Caco-2 (cell line): ENCODE measurements at regions not wholly inside any gene's neighbourhood (a gene's known extent, or its start where the extent isn't known, plus 50 kb on each side); places are given as distances from the start of the nearest gene placed in this dataset.

ENCODE experiments used
- BruUV-seq: library from RNA; stranded (reverse); fragments of 400-500 nt; replicated peaks from 2 replicates; lab custom pipeline; 2021; lab: Mats Ljungman, UMichigan
- CTCF ChIA-PET: fragments of 300-600 bp; sonication (Branson Sonifier 250); formaldehyde crosslinking; loops from one replicate; lab custom pipeline; 2022; ENCODE audit warnings: antibody characterized with exemption; lab: Charles Lee
- POLR2A ChIA-PET: fragments of 300-600 bp; sonication (Branson Sonifier 250); formaldehyde crosslinking; loops from one replicate; lab custom pipeline; 2022; ENCODE audit warnings: antibody characterized with exemption; lab: Charles Lee
- DNase-seq, 2 experiments: peaks; one replicate each; pipeline versions ENCODE4 v3.0.0 to v3.0.0-alpha.2; 2020 to 2022
- H3K27me3 ChIP-seq: replicated peaks from 2 replicates; pipeline ENCODE4 v1.6.0; 2011; ENCODE audit warnings: low read length; ENCODE audit not compliant: control insufficient read depth, insufficient read depth
- H3K36me3 ChIP-seq: 2 replicates; pipeline ENCODE4 v1.5.1; 2011; ENCODE audit warnings: low read length; ENCODE audit not compliant: control insufficient read depth, insufficient read depth
- H3K4me1 ChIP-seq: fragments of 250-450 bp; sonication (Bioruptor Pico); 2 replicates; pipeline ENCODE4 v1.5.1; 2020; ENCODE audit warnings: mild to moderate bottlenecking
- H3K4me3 ChIP-seq: 2 replicates; pipeline ENCODE4 v1.5.1; 2011; ENCODE audit warnings: low read depth, mild to moderate bottlenecking, control low read depth, low read length
- H3K9me3 ChIP-seq: fragments of 250-450 bp; sonication (Bioruptor Pico); 2 replicates; pipeline ENCODE4 v1.5.1; 2020; ENCODE audit warnings: mild to moderate bottlenecking, moderate library complexity
- H3K27ac Mint-ChIP-seq: one replicate; pipeline ENCODE4 v1.8.0; 2022; ENCODE audit warnings: mixed read lengths; ENCODE audit not compliant: unreplicated experiment
- H3K27me3 Mint-ChIP-seq: one replicate; pipeline ENCODE4 v1.8.0; 2022; ENCODE audit warnings: mixed read lengths; ENCODE audit not compliant: insufficient read depth, unreplicated experiment
- H3K36me3 Mint-ChIP-seq: one replicate; pipeline ENCODE4 v1.8.0; 2022; ENCODE audit warnings: mild to moderate bottlenecking, mixed read lengths; ENCODE audit not compliant: insufficient read depth, unreplicated experiment
- H3K4me1 Mint-ChIP-seq: one replicate; pipeline ENCODE4 v1.8.0; 2022; ENCODE audit warnings: low read depth, mixed read lengths; ENCODE audit not compliant: unreplicated experiment
- H3K4me3 Mint-ChIP-seq: one replicate; pipeline ENCODE4 v1.8.0; 2022; ENCODE audit warnings: mild to moderate bottlenecking, moderate library complexity, mixed read lengths; ENCODE audit not compliant: unreplicated experiment
- H3K9me3 Mint-ChIP-seq: one replicate; pipeline ENCODE4 v1.8.0; 2022; ENCODE audit warnings: mixed read lengths; ENCODE audit not compliant: unreplicated experiment
- intact Hi-C: fragments of 100-400 bp; cut with micrococcal nuclease; formaldehyde crosslinking; loops from one replicate; pipeline ENCODE4 v1.10.0; 2022; ENCODE audit not compliant: unreplicated experiment
- TF ChIP-seq, protein P1 (sequence below), 2 experiments: fragments of 200-600 bp in 1 of 2; IDR thresholded peaks; 1 replicate in 1 of 2; 2 replicates in 1 of 2; pipeline versions ENCODE4 v1.5.1 to v1.8.0; 2011 to 2022; ENCODE audit warnings: antibody characterized with exemption in 1 of 2, control low read depth in 1 of 2, inconsistent platforms in 1 of 2, low read depth in 1 of 2, low read length in 1 of 2, mild to moderate bottlenecking in 1 of 2, moderate library complexity in 1 of 2; ENCODE audit not compliant: insufficient read depth in 1 of 2, severe bottlenecking in 1 of 2, unreplicated experiment in 1 of 2

DNA sequence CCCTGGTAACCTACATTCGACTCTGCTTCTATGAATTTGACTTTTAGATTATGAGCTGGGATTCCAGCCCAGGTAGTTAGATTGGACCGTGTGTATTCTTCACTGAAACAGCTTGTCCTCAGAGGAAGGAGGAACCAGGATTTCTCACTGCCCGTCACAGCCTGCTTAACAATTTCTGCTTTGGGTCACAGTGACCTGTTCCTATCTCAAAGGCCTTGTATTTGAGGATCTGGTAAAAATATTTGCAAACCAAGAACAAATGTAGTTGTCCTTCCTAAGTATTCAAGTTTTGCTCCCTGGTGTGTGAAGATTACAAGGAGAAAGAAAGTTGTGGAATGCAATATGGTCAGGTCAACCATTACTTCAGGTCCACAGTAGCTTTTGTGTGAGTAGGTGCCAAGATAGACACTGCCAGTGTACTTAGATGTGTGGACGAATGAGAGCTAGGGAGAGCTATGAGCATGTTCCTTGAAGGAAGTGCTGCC is 55.1 kb downstream of the KIF4B start:
- no TSS peak for BruUV-seq
- no peaks in the 10 kb centered on the region for H3K9me3 Mint-ChIP-seq
- no peaks in the 10 kb centered on the region for H3K36me3 ChIP-seq
- no peaks in the 10 kb centered on the region for H3K27me3 ChIP-seq
- no peaks in the 10 kb centered on the region for H3K9me3 ChIP-seq
- no peak overlapping the region for H3K27ac Mint-ChIP-seq
- POLR2A ChIA-PET, result no interaction called here
- intact Hi-C loops, result no loop called here
- TF ChIP-seq, protein P1, sequence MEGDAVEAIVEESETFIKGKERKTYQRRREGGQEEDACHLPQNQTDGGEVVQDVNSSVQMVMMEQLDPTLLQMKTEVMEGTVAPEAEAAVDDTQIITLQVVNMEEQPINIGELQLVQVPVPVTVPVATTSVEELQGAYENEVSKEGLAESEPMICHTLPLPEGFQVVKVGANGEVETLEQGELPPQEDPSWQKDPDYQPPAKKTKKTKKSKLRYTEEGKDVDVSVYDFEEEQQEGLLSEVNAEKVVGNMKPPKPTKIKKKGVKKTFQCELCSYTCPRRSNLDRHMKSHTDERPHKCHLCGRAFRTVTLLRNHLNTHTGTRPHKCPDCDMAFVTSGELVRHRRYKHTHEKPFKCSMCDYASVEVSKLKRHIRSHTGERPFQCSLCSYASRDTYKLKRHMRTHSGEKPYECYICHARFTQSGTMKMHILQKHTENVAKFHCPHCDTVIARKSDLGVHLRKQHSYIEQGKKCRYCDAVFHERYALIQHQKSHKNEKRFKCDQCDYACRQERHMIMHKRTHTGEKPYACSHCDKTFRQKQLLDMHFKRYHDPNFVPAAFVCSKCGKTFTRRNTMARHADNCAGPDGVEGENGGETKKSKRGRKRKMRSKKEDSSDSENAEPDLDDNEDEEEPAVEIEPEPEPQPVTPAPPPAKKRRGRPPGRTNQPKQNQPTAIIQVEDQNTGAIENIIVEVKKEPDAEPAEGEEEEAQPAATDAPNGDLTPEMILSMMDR (IDR thresholded peaks at IDR 0.05; ENCODE audit: insufficient read depth in 1 of 2, low read depth in 1 of 2, low read length in 1 of 2, severe bottlenecking in 1 of 2, unreplicated experiment in 1 of 2), result no peak
- H3K4me3 ChIP-seq, result no peak overlapping the region
- no peak overlapping the region for H3K4me3 Mint-ChIP-seq
- no peaks in the 10 kb centered on the region for H3K27me3 Mint-ChIP-seq
- no peaks in the 10 kb centered on the region for H3K36me3 Mint-ChIP-seq
- CTCF ChIA-PET, result no interaction called here
- H3K4me1 ChIP-seq, result no peaks in the 10 kb centered on the region
- no peak for DNase-seq
- no peaks in the 10 kb centered on the region for H3K4me1 Mint-ChIP-seq

DNA sequence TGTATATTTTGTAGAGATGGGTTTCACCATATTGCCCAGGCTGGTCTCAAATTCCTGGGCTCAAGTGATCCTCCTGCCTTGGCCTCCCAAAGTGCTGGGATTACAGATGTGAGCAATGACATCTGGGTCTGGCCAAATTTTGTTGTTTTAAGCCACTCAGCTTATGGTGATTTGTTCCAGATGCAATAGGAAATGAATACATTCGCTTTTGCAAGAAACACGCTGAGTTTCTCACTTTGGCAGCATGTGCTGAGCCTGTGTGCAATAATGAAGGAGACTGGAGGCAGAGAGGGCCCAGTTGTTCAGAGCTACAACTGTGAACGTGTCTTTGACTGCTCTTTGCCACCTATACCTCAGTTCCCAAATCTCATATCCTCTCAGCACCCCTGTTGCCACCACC is 56.4 kb downstream of the KIF4B start:
- H3K4me3 ChIP-seq, result no peak overlapping the region
- no TSS peak for BruUV-seq
- Mint-ChIP-seq H3K36me3 (no peaks in the 10 kb centered on the region), H3K27me3 (no peaks in the 10 kb centered on the region), H3K27ac (no peak overlapping the region), H3K9me3 (no peaks in the 10 kb centered on the region), H3K4me1 (no peaks in the 10 kb centered on the region), H3K4me3 (no peak overlapping the region)
- intact Hi-C loops, result no loop called here
- H3K9me3 ChIP-seq, result no peaks in the 10 kb centered on the region
- ChIA-PET POLR2A (no interaction called here), CTCF (no interaction called here)
- H3K36me3 ChIP-seq, result no peaks in the 10 kb centered on the region
- peaks cover under 1% of the 10 kb centered on the region; the same call in 1 of the 2 replicates for H3K27me3 ChIP-seq
- TF ChIP-seq, protein P1 (IDR thresholded peaks at IDR 0.05; ENCODE audit: insufficient read depth in 1 of 2, low read depth in 1 of 2, low read length in 1 of 2, severe bottlenecking in 1 of 2, unreplicated experiment in 1 of 2), result no peak
- no peak for DNase-seq
- no peaks in the 10 kb centered on the region for H3K4me1 ChIP-seq

DNA sequence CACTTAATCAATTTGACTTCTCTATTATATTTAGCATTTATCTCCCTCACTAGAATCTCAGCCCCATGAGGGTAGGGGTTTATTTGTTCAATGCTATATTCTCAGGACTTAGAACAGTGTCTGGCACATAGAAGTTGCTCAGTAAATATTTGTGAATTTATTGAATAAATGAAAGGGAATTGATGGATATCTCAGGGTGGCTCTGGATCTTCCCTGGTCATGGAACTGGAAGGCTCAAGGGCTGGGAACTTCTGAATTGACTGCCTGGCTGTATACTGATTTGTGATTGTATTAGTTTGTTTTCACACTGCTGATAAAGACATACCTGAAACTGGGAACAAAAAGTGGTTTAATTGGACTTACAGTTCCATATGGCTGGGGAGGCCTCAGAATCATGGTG is 57.2 kb downstream of the KIF4B start:
- H3K36me3 Mint-ChIP-seq, result no peaks in the 10 kb centered on the region
- peaks cover 1% of the 10 kb centered on the region; the same call in 1 of the 2 replicates for H3K27me3 ChIP-seq
- H3K9me3 ChIP-seq, result no peaks in the 10 kb centered on the region
- H3K4me1 Mint-ChIP-seq, result no peaks in the 10 kb centered on the region
- no peaks in the 10 kb centered on the region for H3K4me1 ChIP-seq
- POLR2A ChIA-PET, result no interaction called here
- no TSS peak for BruUV-seq
- H3K27me3 Mint-ChIP-seq, result no peaks in the 10 kb centered on the region
- no peak overlapping the region for H3K27ac Mint-ChIP-seq
- no peak for DNase-seq
- CTCF ChIA-PET, result no interaction called here
- no peaks in the 10 kb centered on the region for H3K36me3 ChIP-seq
- no peak overlapping the region for H3K4me3 Mint-ChIP-seq
- intact Hi-C loops, result no loop called here
- H3K4me3 ChIP-seq, result no peak overlapping the region
- H3K9me3 Mint-ChIP-seq, result no peaks in the 10 kb centered on the region
- TF ChIP-seq, protein P1 (IDR thresholded peaks at IDR 0.05; ENCODE audit: insufficient read depth in 1 of 2, low read depth in 1 of 2, low read length in 1 of 2, severe bottlenecking in 1 of 2, unreplicated experiment in 1 of 2), result no peak
